GM19372 (cell line): ENCODE measurements at regions not wholly inside any gene's neighbourhood (a gene's known extent, or its start where the extent isn't known, plus 50 kb on each side); places are given as distances from the start of the nearest gene placed in this dataset.

Source experiments
- ATAC-seq: cut with Tn5 transposase; IDR thresholded peaks from one replicate; pipeline ENCODE4 v1.9.1; 2021; ENCODE audit warnings: mild to moderate bottlenecking, low read depth, moderate library complexity; ENCODE audit not compliant: unreplicated experiment

- ATAC-seq: no peak
These were observed 282.4 kb upstream of the THSD7B start for GRCh38 chr2:136482966-136483365.

DNA sequence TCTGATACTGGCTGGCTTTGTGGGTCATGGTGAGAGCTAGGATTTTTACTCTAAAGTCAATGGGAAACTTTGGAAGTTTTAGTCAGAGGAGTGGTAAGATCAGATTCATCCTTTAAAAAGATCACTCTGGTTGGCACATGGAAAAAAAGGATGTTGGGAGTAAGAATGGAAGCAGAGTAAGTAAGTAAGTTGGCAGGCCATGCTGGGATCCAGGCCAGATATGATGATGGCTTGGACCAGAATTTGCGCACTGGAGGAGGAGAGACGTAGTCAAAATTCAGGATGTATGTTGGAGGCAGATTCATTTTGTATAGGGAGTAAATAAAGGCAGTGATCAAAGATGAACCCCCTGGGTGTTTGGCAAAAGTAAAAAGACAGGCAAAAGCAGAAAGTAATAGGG, 283.3 kb upstream of the THSD7B start:
- no peak for ATAC-seq

DNA sequence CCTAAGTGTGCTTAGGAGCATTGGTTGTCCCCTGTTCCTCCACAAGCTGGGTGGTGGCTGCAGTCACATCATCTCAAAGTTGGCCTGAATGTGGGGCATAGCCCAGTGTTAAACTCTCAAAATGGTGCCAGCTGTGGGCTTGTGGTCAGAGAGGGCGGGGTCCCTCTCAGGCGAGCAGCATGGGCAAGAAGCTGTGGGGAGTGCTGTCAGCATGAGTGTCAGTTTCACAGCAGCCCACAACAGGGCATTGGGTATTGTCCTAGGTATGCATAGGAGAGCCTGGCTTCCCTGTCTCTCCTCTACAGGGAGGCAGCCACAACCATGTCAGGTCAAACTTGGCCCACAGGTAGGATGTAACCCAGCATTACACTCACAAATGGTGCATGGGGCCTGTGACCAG, 285.6 kb upstream of the THSD7B start:
- ATAC-seq: no peak

- ATAC-seq: no peak
These were observed 296.5 kb upstream of the THSD7B start for GRCh38 chr2:136468799-136469369.

- ATAC-seq: no peak
These were observed 312.8 kb upstream of the THSD7B start for GRCh38 chr2:136452528-136452927.

DNA sequence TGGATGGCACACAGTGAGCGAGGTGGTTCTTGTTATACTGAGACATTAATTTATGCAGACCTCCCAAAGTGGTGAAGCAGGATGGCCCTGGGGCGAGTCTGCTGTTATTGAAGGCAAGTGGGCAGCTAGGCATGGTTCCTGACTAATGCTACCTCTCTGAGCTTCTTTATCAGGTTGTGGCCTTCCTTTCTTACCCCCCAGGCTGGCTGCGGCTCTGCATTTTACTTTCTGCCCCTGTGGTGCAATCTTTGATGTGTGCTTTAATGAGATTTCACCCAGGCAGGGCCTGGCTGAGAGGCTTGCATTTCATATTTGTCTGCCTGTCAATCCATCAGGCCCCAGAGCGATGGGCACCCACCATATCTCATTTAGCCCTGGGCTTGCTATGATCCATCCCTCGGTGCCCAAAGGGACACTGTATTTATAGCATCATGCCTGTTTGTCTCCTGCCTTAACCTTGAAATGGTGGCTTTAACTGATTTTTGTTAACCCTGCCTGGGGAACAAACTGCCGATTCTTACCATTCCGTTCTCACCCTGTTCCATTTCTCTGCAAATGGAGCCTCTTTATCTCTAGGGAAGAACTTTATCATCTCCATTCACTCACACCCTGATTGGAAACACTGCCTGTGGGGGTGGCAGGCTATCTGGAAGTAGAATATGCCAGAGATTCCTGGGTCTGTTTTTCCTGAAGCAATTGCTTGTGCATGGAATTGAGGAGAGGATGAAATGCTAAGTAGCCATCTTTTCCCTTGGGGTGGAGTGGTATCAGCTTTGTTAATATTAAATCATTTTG, 316.2 kb upstream of the THSD7B start:
- ATAC-seq: no peak

- ATAC-seq: no peak
These were observed 316.9 kb upstream of the THSD7B start for GRCh38 chr2:136448432-136448831.

DNA sequence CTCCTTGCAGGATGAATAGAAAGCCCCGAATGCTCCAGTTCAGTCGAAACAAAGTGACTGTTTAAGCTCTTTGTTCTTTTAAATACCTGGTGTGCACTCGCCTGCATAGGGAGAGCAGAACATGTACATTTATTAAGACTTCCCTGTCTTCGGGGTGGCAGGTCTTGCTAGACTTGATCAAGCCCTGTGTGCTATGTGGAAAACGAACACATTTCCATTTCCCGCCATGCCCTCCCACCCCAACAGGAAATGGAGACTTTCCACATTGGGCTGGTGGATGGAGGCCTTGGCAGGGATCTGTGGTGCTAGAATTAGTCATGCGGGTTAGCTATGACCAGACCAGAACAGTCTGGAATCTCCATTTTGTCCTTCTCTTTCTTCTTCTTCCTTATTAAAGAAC, 321.0 kb upstream of the THSD7B start:
- no peak for ATAC-seq

DNA sequence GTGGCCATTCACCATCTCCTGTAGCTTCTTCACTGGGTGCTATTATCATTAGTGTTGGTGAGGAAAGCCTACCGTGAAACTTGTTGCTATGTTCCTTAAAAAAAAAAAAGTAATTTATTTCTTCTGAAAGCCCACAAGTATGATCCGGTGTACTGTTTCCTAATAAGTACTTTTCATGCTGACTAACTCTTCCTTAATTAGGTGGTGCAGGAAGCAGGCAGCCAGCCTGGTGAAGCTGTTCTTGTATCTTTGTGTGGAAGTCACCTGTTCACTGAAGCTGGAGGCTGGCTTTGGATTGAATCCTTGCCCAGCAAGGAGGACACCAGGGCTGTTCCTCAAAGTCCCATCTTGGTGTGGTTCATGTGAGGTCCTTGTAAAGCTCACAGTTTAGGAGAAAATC, 321.7 kb upstream of the THSD7B start:
- ATAC-seq: no peak

DNA sequence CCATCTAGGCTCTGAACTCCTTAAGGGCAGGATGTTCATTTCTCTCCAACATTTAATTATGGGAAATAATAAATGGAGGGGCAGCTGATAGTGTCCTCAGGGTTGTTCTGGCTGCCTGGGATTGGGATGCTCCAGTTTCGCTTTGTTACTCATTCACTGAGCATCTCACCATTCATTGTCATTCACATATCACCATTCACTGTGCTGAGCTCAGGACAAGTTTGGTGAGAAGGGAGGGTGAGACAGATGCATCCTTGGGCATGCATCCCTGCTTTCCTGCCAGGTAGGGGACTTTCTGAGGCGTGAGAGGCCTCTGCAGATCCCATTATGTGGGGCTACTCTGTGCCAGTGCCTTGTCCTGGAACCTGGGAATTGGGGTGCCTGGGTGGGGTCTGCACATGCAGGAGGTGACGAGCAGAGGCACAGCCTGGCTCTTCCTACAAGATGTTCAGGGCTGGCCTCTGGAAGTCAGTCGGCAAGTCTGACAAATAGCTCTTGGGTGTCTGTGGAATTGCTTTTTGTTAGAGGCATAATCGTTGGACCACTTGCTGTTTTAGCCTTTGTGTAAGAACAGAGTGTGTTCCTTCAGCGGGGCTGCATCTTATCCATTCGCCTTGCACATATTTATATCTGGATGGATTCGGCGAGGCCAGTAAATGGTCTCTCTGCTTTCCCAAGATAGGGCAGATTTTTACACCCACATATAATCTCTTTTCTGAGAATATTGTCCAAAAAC, 323.2 kb upstream of the THSD7B start:
- ATAC-seq: no peak

- no peak for ATAC-seq
These were observed 321.2 kb upstream of the CXCR4 start for GRCh38 chr2:136439064-136439676.

GRCh38 chr2:136437461-136437860, 319.5 kb upstream of the CXCR4 start:
- ATAC-seq: no peak

DNA sequence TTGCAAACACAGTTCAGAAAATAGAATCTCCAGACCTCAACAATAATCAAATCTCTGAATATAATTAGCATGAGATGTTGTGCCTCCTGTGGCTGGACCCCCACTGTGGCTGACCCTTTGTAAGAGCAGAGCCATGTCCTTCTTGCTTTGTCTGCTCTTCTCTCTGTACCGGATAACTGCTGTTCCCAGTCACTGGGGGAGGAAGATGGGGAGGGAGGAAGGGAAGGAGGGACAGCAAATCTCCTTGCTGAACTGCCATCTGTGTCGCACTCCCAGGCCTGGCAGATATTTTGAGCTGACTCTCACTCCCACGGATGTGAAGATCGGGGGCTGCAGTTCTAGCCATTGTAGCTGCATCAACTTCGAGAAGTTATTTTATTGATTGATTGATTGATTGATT, 319.0 kb upstream of the CXCR4 start:
- no peak for ATAC-seq

DNA sequence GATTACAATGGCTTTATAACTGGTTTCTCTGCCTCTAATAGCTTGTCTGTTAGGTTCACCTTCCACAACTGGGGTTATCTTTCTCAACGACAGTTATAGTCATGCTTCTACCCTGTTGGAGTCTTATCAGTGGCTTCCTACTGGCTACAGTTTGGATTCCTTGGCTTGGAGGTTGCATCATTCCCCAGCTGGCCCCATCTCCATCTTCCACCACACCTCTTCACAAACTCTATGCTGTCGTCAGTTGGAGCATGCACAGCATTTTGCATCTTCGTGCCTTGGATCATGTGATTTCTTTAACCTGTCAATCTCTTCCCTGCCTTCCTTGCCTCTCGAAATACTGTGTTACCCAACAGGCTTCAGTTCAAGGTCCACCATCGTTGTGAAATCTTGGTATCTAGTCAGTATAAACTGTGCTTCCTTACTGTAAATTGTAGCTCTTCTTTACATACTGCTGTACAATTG, 316.3 kb upstream of the CXCR4 start:
- ATAC-seq: no peak

DNA sequence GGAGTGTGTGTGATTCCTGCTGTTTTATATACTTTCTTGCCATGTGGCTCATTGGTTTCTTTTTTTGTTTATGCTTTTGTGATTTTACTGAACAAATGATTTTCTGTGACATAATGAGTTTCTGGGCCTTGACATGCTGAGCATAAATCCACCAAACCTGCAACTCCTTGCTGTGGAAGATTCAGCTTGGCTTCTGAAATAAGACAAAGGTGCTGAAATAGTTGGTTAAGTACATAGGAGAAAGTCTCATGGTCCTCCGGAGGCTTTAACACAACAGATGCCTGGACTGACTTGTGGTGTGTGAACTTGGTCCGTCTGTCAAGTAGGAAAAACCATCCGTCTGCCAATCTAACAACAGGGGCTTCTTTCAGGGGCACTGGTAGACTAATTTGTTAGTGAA, 315.3 kb upstream of the CXCR4 start:
- ATAC-seq: no peak

- ATAC-seq: no peak
These were observed 306.2 kb upstream of the CXCR4 start for GRCh38 chr2:136424112-136424511.

GRCh38 chr2:136423516-136423996, 305.6 kb upstream of the CXCR4 start:
- peak; percentile 99 for ATAC-seq

DNA sequence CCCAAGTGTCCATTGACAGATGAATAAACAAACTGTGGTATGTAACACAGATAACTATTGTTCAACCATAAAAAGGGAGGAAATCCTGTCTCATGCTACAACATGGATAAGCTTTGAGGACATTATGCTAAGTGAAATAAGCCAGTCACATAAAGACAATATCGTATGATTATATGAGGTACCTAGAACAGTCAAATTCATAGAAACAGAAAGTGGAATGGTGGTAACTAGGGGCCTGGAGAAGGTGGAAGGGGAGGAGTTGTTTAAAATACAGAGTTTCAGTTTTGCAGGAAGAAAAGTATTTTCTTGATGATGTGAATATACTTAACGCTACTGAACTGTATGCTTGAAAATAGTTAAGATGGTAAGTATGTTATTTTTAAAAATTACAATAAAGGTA, 304.6 kb upstream of the CXCR4 start:
- no peak for ATAC-seq

DNA sequence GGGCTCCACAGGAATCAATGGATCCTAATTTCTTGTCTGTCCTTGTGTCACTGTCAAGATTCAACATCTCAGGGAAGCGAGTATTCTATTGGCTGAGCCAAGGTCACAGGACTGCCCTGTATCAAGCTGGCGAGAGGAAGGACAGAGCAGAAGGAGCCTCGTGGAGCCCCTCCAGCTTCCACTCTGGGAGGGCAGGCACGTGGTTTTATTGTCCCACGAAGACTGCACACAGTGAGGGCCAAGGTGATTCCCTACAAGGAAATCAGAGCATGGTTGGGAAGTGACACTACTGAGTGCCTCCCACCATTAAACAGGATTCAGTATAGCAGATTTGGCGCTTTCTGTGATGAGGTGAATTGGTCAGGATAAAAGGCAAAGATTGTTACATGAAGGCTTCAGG, 302.4 kb upstream of the CXCR4 start:
- no peak for ATAC-seq

DNA sequence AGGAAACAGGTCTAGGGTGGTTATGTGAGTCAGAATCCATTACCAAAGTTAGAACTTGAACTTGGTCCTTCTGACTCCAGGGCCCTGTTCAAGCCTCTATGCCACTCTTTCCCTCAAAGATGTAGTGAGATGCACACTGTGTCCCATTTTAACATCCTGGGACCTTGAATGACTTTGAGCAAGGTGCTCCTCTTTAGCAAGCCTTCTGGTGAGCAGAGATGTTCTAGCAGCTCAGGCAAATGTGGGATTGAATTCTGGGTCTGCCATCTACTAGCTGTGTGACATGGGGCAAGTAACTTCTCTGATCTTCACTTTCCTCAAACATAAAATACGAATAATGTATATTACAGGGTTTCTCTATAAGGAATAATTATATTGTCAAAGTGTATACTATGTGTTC, 294.0 kb upstream of the CXCR4 start:
- no peak for ATAC-seq

- no peak for ATAC-seq
These were observed 292.7 kb upstream of the CXCR4 start for GRCh38 chr2:136410673-136411072.
